ENCODE measurements at regions not wholly inside any gene's neighbourhood (a gene's known extent, or its start where the extent isn't known, plus 50 kb on each side); places are given as distances from the start of the nearest gene placed in this dataset.

GRCh38 chr16:49931266-49931665 lies 75.4 kb upstream of the ZNF423 start:
- Histone ChIP-seq H3K14ac (ENCODE audit: insufficient read depth, low read length) (no peak overlapping the region), H2BK20ac (ENCODE audit: low read depth, low read length, poor library complexity, severe bottlenecking) (no peak overlapping the region), H2BK5ac (ENCODE audit: insufficient read length, low read length) (no peak overlapping the region), H3K23ac (ENCODE audit: insufficient read length, low read depth, low read length) (no peak overlapping the region), H2BK120ac (ENCODE audit: low read depth, low read length, poor library complexity, severe bottlenecking) (no peak overlapping the region), H4K8ac (replicated peaks; ENCODE audit: insufficient read length, low read depth, low read length) (no peak overlapping the region), H3K79me2 (ENCODE audit: insufficient read depth, low read length) (no peaks in the 10 kb centered on the region), H3K27me3 (ENCODE audit: insufficient read depth, low read length) (no peaks in the 10 kb centered on the region; the same call in 1 of the 2 replicates), H2AK5ac (ENCODE audit: insufficient read length, low read length) (no peak overlapping the region), H4K91ac (ENCODE audit: insufficient read length, low read depth, low read length) (no peak overlapping the region), H3K4me2 (ENCODE audit: insufficient read depth, insufficient read length, low read length) (no peak overlapping the region), H3K9ac (ENCODE audit: extremely low read depth, insufficient read length, low read length) (no peak overlapping the region), H2BK12ac (ENCODE audit: insufficient read length, low read depth, low read length) (no peak overlapping the region), H4K20me1 (ENCODE audit: control insufficient read depth, insufficient read depth, insufficient read length) (no peaks in the 10 kb centered on the region), H4K5ac (ENCODE audit: insufficient read length, low read depth, low read length) (no peak overlapping the region), H3K9me3 (ENCODE audit: control insufficient read depth, low read depth, low read length) (no peaks in the 10 kb centered on the region), H3K18ac (ENCODE audit: insufficient read length, low read depth, low read length) (no peak overlapping the region), H3K4me1 (ENCODE audit: insufficient read depth, low read length) (no peaks in the 10 kb centered on the region), H3K4ac (ENCODE audit: low read depth, low read length) (no peak overlapping the region), H3K79me1 (ENCODE audit: insufficient read depth, low read depth, low read length, poor library complexity, severe bottlenecking) (no peaks in the 10 kb centered on the region), H3T11ph (ENCODE audit: low read length) (no peak overlapping the region), H3K56ac (ENCODE audit: insufficient read length, low read depth, low read length) (no peak overlapping the region), H2AFZ (ENCODE audit: low read length) (no peak overlapping the region), H2BK15ac (ENCODE audit: low read depth, low read length) (no peak overlapping the region; the same call in 1 of the 2 replicates), H3K23me2 (ENCODE audit: insufficient read length, low read depth, low read length, poor library complexity, severe bottlenecking) (no peaks in the 10 kb centered on the region), H3K27ac (ENCODE audit: insufficient read length, low read depth, low read length) (no peak overlapping the region)
- Mint-ChIP-seq H3K27ac (no peak overlapping the region), H3K27me3 (ENCODE audit: low read depth) (peaks cover 16% of the 10 kb centered on the region), H3K9me3 (no peaks in the 10 kb centered on the region), H3K4me3 (no peak overlapping the region), H3K36me3 (ENCODE audit: insufficient read depth in 1 of 3, low read depth in 3 of 3) (no peaks in the 10 kb centered on the region), H3K4me1 (peaks cover 7 to 10% of the 10 kb centered on the region in 2 experiments)
- no CpG with 5 or more reads among the region's 5 CpGs for WGBS (ENCODE audit: extremely low coverage, insufficient read length, low lambda C conversion rate)
- DNase-seq, result no peak
- no peak for TF ChIP-seq CTCF (conservative IDR thresholded peaks at IDR 0.05)

Data from H9 (cell line).